ENCODE measurements at regions not wholly inside any gene's neighbourhood (a gene's known extent, or its start where the extent isn't known, plus 50 kb on each side); places are given as distances from the start of the nearest gene placed in this dataset.
"Not testable (repeated sequence)": the region's sequence is repeated elsewhere in the genome, so short reads cannot be mapped to it uniquely, and the experiment has no call there.

DNA sequence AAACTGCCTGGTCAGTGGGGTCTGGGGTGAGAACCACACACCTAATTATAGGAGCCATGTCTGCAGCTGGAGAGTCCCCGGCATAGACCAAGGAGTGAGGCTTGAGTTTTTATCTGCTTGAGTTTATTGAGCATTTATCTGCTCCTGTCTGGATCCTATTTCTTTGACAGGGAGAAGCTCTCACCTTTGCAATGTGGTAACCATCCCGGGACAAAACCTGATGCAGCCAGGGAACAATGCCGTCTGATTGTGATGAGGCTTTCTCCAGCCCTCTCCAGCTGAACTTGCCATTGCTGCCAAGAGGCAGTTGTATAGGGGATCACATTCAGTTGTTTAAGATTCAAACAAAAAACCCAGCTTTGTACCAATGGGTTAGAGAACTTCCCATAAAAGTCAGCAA is 324.4 kb downstream of the TSN start:
- Histone ChIP-seq H3K9me3 (replicated peaks in 1 of 11) (no peaks in the 10 kb centered on the region; a peak in 1 of 22 replicates), H4K20me1 (no peaks in the 10 kb centered on the region), H3K4me3 (no peak overlapping the region), H3K36me3 (no peaks in the 10 kb centered on the region), H3K27me3 (no peaks in the 10 kb centered on the region), H3K4me1 (peaks cover 7 to 34% (median 22%) of the 10 kb centered on the region in 10 experiments; a peak in 18 of 20 replicates), H3K9ac (no peak overlapping the region), H3K4me2 (no peak overlapping the region), H3K27ac (no peak overlapping the region)
- TF ChIP-seq Cebpa-rat (IDR thresholded peaks at IDR 0.05): no peak

DNA sequence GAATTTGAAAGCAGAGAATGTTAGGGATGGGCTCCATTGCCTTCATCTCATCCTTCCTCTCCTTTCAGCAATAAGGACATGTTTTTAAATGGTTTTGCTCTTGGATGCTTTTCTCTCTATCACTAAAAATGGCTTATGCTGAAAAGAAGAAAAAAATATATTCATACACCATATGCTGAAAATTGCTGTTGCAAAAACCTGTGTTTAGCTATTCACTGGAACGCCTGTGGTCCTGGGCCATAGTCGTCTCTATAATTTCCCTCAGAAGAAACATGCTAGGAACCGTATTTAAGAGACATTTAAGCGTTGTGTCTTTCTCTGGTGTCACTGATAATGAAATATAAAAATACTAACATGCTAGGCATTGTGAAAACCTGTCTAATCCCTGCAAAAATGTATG is 324.9 kb downstream of the TSN start:
- Histone ChIP-seq H3K4me1 (peaks cover 7 to 34% (median 22%) of the 10 kb centered on the region in 10 experiments; a peak in 18 of 20 replicates), H3K9me3 (replicated peaks in 1 of 11) (no peaks in the 10 kb centered on the region; a peak in 1 of 22 replicates), H3K4me3 (no peak overlapping the region), H3K27me3 (no peaks in the 10 kb centered on the region), H3K36me3 (no peaks in the 10 kb centered on the region), H4K20me1 (no peaks in the 10 kb centered on the region), H3K27ac (no peak overlapping the region), H3K4me2 (no peak overlapping the region), H3K9ac (no peak overlapping the region)
- no peak for TF ChIP-seq Cebpa-rat (IDR thresholded peaks at IDR 0.05)

DNA sequence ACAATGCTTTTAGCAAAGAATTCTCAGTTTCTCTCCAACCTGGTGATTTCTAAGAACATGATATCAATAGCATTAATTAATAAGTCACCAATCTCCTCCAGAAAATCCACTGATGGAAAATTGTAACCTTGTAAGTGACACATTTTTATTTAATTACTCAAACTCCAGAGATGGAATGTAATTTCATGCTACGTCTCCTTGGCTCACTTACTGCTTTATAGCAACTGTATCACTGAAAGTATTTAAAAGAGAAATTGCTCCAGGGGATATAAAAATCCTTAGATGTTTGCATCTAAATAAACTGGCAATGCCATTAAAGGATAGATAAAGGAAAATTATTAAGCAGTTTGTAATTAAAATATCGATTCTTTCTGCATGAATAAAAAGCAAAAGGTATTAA is 325.4 kb downstream of the TSN start:
- Histone ChIP-seq H3K9ac (no peak overlapping the region), H3K36me3 (no peaks in the 10 kb centered on the region), H3K4me2 (peak overlapping the region in 2 of 11 experiments; percentile 53 to 83; a peak in 2 of 22 replicates), H3K9me3 (replicated peaks in 1 of 11) (peaks cover 0 to 5% (median 0%) of the 10 kb centered on the region in 11 experiments; a peak in 2 of 22 replicates), H3K4me1 (peaks cover 7 to 34% (median 22%) of the 10 kb centered on the region in 10 experiments; a peak in 18 of 20 replicates), H3K27ac (no peak overlapping the region), H4K20me1 (no peaks in the 10 kb centered on the region), H3K27me3 (no peaks in the 10 kb centered on the region), H3K4me3 (no peak overlapping the region)
- TF ChIP-seq Cebpa-rat (IDR thresholded peaks at IDR 0.05): no peak

DNA sequence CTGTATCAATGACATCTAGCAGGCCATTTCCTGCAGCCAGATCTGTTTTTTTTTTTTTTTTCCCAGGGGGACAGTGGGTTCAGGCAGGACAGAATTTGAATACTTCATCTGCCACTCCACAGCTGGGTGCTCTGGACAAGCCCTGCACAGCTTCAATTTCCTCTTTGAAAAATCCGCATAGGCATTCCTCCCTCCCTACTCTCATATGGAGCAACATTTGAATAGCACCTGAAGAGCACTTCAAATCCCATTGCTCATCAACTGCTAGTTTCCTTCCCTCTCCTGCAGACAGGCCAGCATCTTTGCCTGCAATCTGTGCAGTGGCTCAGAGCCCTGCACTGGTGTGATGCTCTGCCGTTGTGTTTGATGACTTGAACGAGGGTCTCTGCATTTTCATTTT is 326.3 kb downstream of the TSN start:
- Histone ChIP-seq H3K36me3 (no peaks in the 10 kb centered on the region), H3K4me3 (no peak overlapping the region), H3K27ac (no peak overlapping the region), H3K9me3 (replicated peaks in 1 of 11) (peaks cover 0 to 9% (median 0%) of the 10 kb centered on the region in 11 experiments; a peak in 3 of 22 replicates), H3K9ac (peak overlapping the region in 2 of 11 experiments; percentile 7 to 25; a peak in 1 of 22 replicates), H3K4me2 (peak overlapping the region; percentile 1 to 83 (median 67); a peak in 19 of 22 replicates), H3K27me3 (no peaks in the 10 kb centered on the region), H4K20me1 (no peaks in the 10 kb centered on the region), H3K4me1 (peaks cover 7 to 34% (median 22%) of the 10 kb centered on the region in 10 experiments; a peak in 18 of 20 replicates)
- no peak for TF ChIP-seq Cebpa-rat (IDR thresholded peaks at IDR 0.05)

DNA sequence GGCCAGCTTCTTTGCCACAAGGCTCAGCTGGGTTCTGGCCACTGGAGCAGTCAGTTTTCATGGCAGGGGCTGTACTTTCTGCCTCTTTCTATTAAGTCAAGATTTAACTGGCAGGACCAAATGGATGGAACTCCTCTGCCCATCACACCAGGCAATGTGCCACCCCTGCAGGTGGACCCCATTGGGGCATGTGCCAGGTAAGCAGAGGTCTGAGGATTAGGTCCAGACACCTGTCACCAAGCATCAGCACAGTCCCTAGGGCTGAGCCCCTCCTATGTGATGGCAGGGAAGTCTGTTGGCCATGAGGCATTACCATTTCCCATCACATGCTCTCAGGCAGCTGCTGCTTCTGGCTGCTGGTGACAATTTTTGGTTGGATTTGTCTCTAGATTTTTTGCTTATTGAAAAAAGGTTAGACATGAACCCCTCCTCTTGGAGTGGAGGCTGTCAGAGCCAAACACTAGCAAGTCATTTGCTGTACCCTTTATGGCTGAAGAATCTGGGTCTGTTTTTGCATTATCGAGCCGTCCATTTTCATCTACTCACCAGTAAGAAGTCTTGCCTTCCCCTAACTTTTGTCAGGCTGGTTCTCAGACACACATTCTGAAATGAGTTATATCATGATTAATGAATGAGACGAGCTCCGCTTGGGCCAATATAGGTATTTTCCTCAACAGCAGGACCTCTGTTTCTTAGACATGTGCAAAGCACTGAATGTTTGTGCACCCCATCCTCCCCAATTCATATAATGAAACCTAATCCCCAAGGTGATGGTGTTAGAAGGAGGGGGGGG is 328.0 kb downstream of the TSN start:
- Histone ChIP-seq H3K4me1 (peaks cover 7 to 34% (median 22%) of the 10 kb centered on the region in 10 experiments; a peak in 18 of 20 replicates), H3K27ac (no peak overlapping the region), H3K9me3 (replicated peaks in 1 of 11) (peaks cover 0 to 9% (median 0%) of the 10 kb centered on the region in 11 experiments; a peak in 4 of 22 replicates), H3K4me2 (peak overlapping the region in 4 of 11 experiments; percentile 35 to 83 (median 63); a peak in 9 of 22 replicates), H3K27me3 (no peaks in the 10 kb centered on the region), H4K20me1 (no peaks in the 10 kb centered on the region), H3K36me3 (no peaks in the 10 kb centered on the region), H3K9ac (no peak overlapping the region), H3K4me3 (no peak overlapping the region)
- TF ChIP-seq Cebpa-rat (IDR thresholded peaks at IDR 0.05): no peak

DNA sequence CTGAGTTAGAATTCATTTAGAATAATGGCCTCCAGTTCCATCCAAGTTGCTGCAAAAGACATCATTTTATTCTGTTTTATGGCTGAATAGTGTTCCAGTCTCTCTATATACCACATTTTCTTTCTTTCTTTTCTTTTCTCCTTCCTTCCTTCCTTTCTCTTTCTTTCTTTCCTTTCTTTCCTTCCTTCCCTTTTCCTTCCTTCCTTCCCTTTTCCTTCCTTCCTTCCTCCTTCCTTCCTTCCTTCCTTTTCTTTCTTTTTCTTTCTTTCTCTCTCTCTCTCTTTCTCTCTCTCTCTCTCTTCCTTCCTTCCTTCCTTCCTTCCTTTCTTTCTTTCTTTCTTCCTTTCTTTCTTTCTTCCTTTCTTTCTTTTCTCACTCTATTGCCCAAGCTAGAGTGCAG is 330.2 kb downstream of the TSN start:
- Histone ChIP-seq H3K4me1 (peaks cover 7 to 30% (median 22%) of the 10 kb centered on the region in 10 experiments; a peak in 18 of 20 replicates), H3K9me3 (replicated peaks in 1 of 11) (peaks cover 4 to 21% (median 13%) of the 10 kb centered on the region in 11 experiments; a peak in 11 of 22 replicates)
- H4K20me1 ChIP-seq, H3K27me3 ChIP-seq, H3K4me3 ChIP-seq, H3K27ac ChIP-seq, H3K4me2 ChIP-seq, H3K36me3 ChIP-seq, H3K9ac ChIP-seq: not testable (repeated sequence)

DNA sequence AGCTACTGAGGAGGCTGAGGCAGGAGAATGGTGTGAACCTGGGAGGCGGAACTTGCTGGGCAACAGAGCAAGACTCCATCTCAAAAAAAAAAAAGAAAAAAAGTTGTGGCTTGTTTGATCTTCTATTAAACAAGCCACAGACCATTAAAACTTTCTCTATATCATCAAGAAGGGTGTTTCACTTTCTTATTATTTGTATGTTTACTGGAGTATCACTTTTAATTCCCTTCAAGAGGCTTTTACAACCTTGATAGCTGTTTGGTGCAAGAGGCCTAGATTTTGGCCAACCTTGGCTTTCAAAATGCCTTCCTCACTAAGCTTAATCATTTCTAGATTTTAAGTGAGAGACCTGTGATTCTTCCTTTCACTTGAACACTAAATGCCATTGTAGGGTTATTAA is 339.1 kb downstream of the TSN start:
- Histone ChIP-seq H3K9ac (no peak overlapping the region), H3K4me2 (peak overlapping the region in 4 of 11 experiments; percentile 9 to 27 (median 22); a peak in 2 of 22 replicates), H3K9me3 (replicated peaks in 1 of 11) (peaks cover 0 to 16% (median 6%) of the 10 kb centered on the region in 11 experiments; a peak in 8 of 22 replicates), H3K27ac (no peak overlapping the region), H4K20me1 (no peaks in the 10 kb centered on the region), H3K36me3 (no peaks in the 10 kb centered on the region), H3K4me3 (no peak overlapping the region), H3K27me3 (no peaks in the 10 kb centered on the region), H3K4me1 (peaks cover 10 to 44% (median 22%) of the 10 kb centered on the region in 10 experiments; a peak in 18 of 20 replicates)
- TF ChIP-seq Cebpa-rat (IDR thresholded peaks at IDR 0.05): no peak

DNA sequence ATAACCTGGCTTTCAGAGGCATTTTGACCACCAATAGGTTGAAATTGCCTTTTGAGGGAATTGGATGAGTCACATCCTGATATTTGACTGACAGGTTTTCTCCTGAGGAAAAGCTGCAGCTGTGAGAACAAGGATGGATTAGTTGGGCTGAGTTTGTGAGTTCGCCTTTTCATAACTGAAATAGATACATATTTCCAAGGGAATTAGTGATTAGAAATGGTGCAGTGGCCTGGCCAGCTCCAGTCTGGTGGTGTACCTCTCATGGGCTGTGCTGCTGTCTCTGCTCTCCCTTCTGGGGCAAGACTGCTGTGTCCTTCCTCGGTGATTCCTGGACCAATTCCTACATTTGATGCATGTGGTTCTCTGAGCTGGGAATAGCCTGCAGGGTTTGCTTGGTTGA is 341.3 kb downstream of the TSN start:
- peaks cover 0 to 3% (median 0%) of the 10 kb centered on the region in 11 experiments; a peak in 2 of 22 replicates for H3K9me3 ChIP-seq (replicated peaks in 1 of 11)
- no peaks in the 10 kb centered on the region for H4K20me1 ChIP-seq
- TF ChIP-seq Cebpa-rat (IDR thresholded peaks at IDR 0.05): no peak
- H3K27ac ChIP-seq: no peak overlapping the region
- no peaks in the 10 kb centered on the region for H3K36me3 ChIP-seq
- H3K4me2 ChIP-seq: peak overlapping the region in 10 of 11 experiments; percentile 4 to 73 (median 56); a peak in 18 of 22 replicates
- H3K27me3 ChIP-seq: no peaks in the 10 kb centered on the region
- H3K9ac ChIP-seq: no peak overlapping the region
- H3K4me1 ChIP-seq: peaks cover 10 to 44% (median 22%) of the 10 kb centered on the region in 10 experiments; a peak in 18 of 20 replicates
- H3K4me3 ChIP-seq: no peak overlapping the region

DNA sequence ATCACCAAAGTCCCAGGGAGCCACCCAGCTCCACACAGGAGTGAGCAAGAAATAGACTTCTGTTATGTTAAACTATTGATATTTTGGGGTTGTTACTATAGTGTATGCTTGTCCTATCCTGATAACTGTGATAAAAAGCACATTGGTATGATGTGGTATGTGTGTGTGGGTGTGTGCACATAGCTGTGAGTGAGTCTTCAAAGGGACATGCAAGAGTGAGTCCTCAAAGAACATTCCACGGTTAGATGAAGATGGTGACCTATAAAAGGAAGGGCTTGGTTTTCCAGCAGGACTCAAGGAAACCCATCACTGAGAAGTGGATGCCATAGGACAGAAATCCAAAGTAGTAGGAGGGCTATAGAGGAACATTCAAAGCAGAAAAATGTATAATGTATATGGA is 342.9 kb downstream of the TSN start:
- Histone ChIP-seq H3K4me1 (peaks cover 10 to 44% (median 22%) of the 10 kb centered on the region in 10 experiments; a peak in 18 of 20 replicates), H3K27ac (no peak overlapping the region), H4K20me1 (no peaks in the 10 kb centered on the region), H3K4me3 (no peak overlapping the region), H3K36me3 (no peaks in the 10 kb centered on the region), H3K27me3 (no peaks in the 10 kb centered on the region), H3K9ac (no peak overlapping the region), H3K4me2 (peak overlapping the region in 7 of 11 experiments; percentile 11 to 43 (median 19); a peak in 10 of 22 replicates), H3K9me3 (replicated peaks in 1 of 11) (peaks cover 0 to 17% (median 2%) of the 10 kb centered on the region in 11 experiments; a peak in 9 of 22 replicates)
- no peak for TF ChIP-seq Cebpa-rat (IDR thresholded peaks at IDR 0.05)

Data from BLaER1 treated with 17β-estradiol and CSF1 and Interleukin-3, amounts not matched to agents 10 nM and 100 nM (cell line).